22Rv1 (cell line): ENCODE measurements at regions not wholly inside any gene's neighbourhood (a gene's known extent, or its start where the extent isn't known, plus 50 kb on each side); places are given as distances from the start of the nearest gene placed in this dataset.

Experiments
- H3K27ac ChIP-seq: fragments of 450-650 bp; 2 replicates; pipeline ENCODE4 v1.5.1; 2017
- CTCF ChIP-seq: fragments of 450-650 bp; IDR thresholded peaks from 2 replicates; pipeline ENCODE4 v1.5.1; 2017; ENCODE audit warnings: mild to moderate bottlenecking
- ZFX ChIP-seq: fragments of 450-650 bp; IDR thresholded peaks from 2 replicates; pipeline ENCODE4 v1.6.1; 2017; ENCODE audit warnings: antibody characterized with exemption, borderline replicate concordance

- no peak overlapping the region for H3K27ac ChIP-seq
- no peak for TF ChIP-seq ZFX
- no peak for TF ChIP-seq CTCF
These were observed 594.0 kb upstream of the ACVR2A start for GRCh38 chr2:147250652-147251356.

GRCh38 chr2:147247749-147248148 is 597.1 kb upstream of the ACVR2A start:
- H3K27ac ChIP-seq = no peak overlapping the region
- TF ChIP-seq CTCF (no peak), ZFX (no peak)

GRCh38 chr2:147242445-147242844 is 602.4 kb upstream of the ACVR2A start:
- TF ChIP-seq ZFX (no peak), CTCF (no peak)
- no peak overlapping the region for H3K27ac ChIP-seq

- no peak overlapping the region for H3K27ac ChIP-seq
- no peak for TF ChIP-seq ZFX
These were observed 608.2 kb upstream of the ACVR2A start for GRCh38 chr2:147236601-147237000.

- H3K27ac ChIP-seq = no peak overlapping the region
- no peak for TF ChIP-seq ZFX
- TF ChIP-seq CTCF = no peak
These were observed 612.6 kb upstream of the ACVR2A start for GRCh38 chr2:147232225-147232669.

GRCh38 chr2:147231607-147232006 is 613.2 kb upstream of the ACVR2A start:
- H3K27ac ChIP-seq = no peak overlapping the region
- no peak for TF ChIP-seq CTCF
- no peak for TF ChIP-seq ZFX

GRCh38 chr2:147231081-147231480 is 613.7 kb upstream of the ACVR2A start:
- TF ChIP-seq CTCF = no peak
- TF ChIP-seq ZFX = no peak
- H3K27ac ChIP-seq = no peak overlapping the region

GRCh38 chr2:147227313-147227712 is 617.5 kb upstream of the ACVR2A start:
- TF ChIP-seq CTCF = no peak
- TF ChIP-seq ZFX = no peak
- H3K27ac ChIP-seq = no peak overlapping the region
